ENCODE measurements at regions not wholly inside any gene's neighbourhood (a gene's known extent, or its start where the extent isn't known, plus 50 kb on each side); places are given as distances from the start of the nearest gene placed in this dataset.

- no peak for TF ChIP-seq CTCF (IDR thresholded peaks at IDR 0.05 in 4 of 5, conservative IDR thresholded peaks at IDR 0.05 in 1 of 5)
- no peak for TF ChIP-seq POLR2A (IDR thresholded peaks at IDR 0.05)
- no peaks in the 10 kb centered on the region for H3K36me3 ChIP-seq
- DNase-seq (no peak), ATAC-seq (no peak)
- no peaks in the 10 kb centered on the region for H3K4me1 ChIP-seq
- no peaks in the 10 kb centered on the region for H3K27me3 ChIP-seq
- intact Hi-C loops (cut with DNase I; ENCODE audit: low total_unique reads): no loop called here
- no peaks in the 10 kb centered on the region for H3K9me3 ChIP-seq
- in situ Hi-C loops (cut with MboI; ENCODE audit: low sequenced_read_pairs in 4 of 4): no loop called here
- no peak overlapping the region for H3K27ac ChIP-seq
- H3K4me3 ChIP-seq: no peak overlapping the region
Observed at GRCh38 chr9:1434052-1434767, 384.1 kb downstream of the DMRT2 start.

- TF ChIP-seq CTCF (IDR thresholded peaks at IDR 0.05 in 4 of 5, conservative IDR thresholded peaks at IDR 0.05 in 1 of 5) (no peak), POLR2A (IDR thresholded peaks at IDR 0.05) (no peak)
- Histone ChIP-seq H3K4me3 (no peak overlapping the region), H3K4me1 (no peaks in the 10 kb centered on the region), H3K9me3 (no peaks in the 10 kb centered on the region), H3K36me3 (no peaks in the 10 kb centered on the region), H3K27ac (no peak overlapping the region), H3K27me3 (no peaks in the 10 kb centered on the region)
- no peak for ATAC-seq
- in situ Hi-C loops (cut with MboI; ENCODE audit: low sequenced_read_pairs in 4 of 4): no loop called here
- intact Hi-C loops (cut with DNase I; ENCODE audit: low total_unique reads): no loop called here
- DNase-seq: no peak
Observed at GRCh38 chr9:1434811-1435210, 384.7 kb downstream of the DMRT2 start.

- in situ Hi-C loops (cut with MboI; ENCODE audit: low sequenced_read_pairs in 4 of 4) (no loop called here), intact Hi-C loops (cut with DNase I; ENCODE audit: low total_unique reads) (no loop called here)
- Histone ChIP-seq H3K4me1 (no peaks in the 10 kb centered on the region), H3K27me3 (no peaks in the 10 kb centered on the region), H3K9me3 (no peaks in the 10 kb centered on the region), H3K36me3 (no peaks in the 10 kb centered on the region), H3K27ac (no peak overlapping the region), H3K4me3 (no peak overlapping the region)
- no peak for ATAC-seq
- DNase-seq: no peak
- TF ChIP-seq POLR2A (IDR thresholded peaks at IDR 0.05) (no peak), CTCF (IDR thresholded peaks at IDR 0.05 in 4 of 5, conservative IDR thresholded peaks at IDR 0.05 in 1 of 5) (no peak)
Observed at GRCh38 chr9:1440256-1440655, 390.1 kb downstream of the DMRT2 start.

GRCh38 chr9:1442105-1442504, 391.9 kb downstream of the DMRT2 start:
- ATAC-seq (no peak), DNase-seq (no peak)
- no peaks in the 10 kb centered on the region for H3K27me3 ChIP-seq
- H3K36me3 ChIP-seq: no peaks in the 10 kb centered on the region
- H3K27ac ChIP-seq: no peak overlapping the region
- H3K4me3 ChIP-seq: no peak overlapping the region
- no peaks in the 10 kb centered on the region for H3K4me1 ChIP-seq
- H3K9me3 ChIP-seq: no peaks in the 10 kb centered on the region
- intact Hi-C loops (cut with DNase I; ENCODE audit: low total_unique reads): no loop called here
- in situ Hi-C loops (cut with MboI; ENCODE audit: low sequenced_read_pairs in 4 of 4): no loop called here
- no peak for TF ChIP-seq CTCF (IDR thresholded peaks at IDR 0.05 in 4 of 5, conservative IDR thresholded peaks at IDR 0.05 in 1 of 5)
- no peak for TF ChIP-seq POLR2A (IDR thresholded peaks at IDR 0.05)

GRCh38 chr9:1443450-1443849, 393.3 kb downstream of the DMRT2 start:
- H3K27ac ChIP-seq: no peak overlapping the region
- intact Hi-C loops (cut with DNase I; ENCODE audit: low total_unique reads): no loop called here
- ATAC-seq (no peak), DNase-seq (no peak)
- no peaks in the 10 kb centered on the region for H3K9me3 ChIP-seq
- H3K4me3 ChIP-seq: no peak overlapping the region
- in situ Hi-C loops (cut with MboI; ENCODE audit: low sequenced_read_pairs in 4 of 4): no loop called here
- no peaks in the 10 kb centered on the region for H3K27me3 ChIP-seq
- TF ChIP-seq CTCF (IDR thresholded peaks at IDR 0.05 in 4 of 5, conservative IDR thresholded peaks at IDR 0.05 in 1 of 5): no peak
- TF ChIP-seq POLR2A (IDR thresholded peaks at IDR 0.05): no peak
- H3K36me3 ChIP-seq: no peaks in the 10 kb centered on the region
- H3K4me1 ChIP-seq: no peaks in the 10 kb centered on the region
